ENCODE measurements at regions not wholly inside any gene's neighbourhood (a gene's known extent, or its start where the extent isn't known, plus 50 kb on each side); places are given as distances from the start of the nearest gene placed in this dataset.

DNA sequence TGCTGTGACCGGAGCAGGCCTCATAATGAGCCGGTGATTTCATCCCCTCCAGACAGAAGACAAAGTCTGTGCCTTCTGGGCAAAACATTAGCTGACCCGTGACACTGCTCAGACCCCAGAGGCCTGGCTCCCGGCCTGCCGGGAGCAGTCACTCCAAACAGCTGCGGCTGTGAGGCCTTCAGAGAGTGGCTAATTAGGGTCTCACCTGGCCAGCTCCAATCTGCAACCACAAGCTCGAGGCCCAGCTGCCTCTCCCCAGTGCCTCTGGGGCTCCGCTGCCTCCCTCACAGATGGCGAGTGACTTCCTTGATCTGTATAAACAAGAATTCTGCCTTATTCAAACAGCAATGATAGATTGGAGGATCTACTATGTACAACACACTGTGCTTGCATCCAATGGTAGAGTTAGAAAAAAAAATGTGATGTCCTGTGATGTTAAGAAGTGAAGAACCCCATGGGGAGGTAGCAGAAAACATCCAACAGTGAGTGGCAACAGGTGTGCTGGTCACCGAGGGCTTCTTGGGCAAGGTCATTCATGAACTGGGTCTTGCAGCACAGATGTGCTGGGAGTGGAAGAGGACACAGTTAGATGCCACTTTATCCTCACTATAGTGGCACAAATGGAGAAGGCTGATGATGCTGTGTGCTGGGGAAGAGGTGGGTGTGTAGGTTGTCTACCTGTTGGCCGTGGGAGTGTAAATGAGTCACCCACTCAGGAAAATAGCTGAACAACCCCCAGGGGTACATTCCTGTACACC, 98.2 kb upstream of the ASAP2 start:
- in situ Hi-C loops (cut with HindIII; ENCODE audit: low sequenced_read_pairs): loop anchor here (25.0 kb wide), 1 partner anchor 221 kb away; no protein-coding TSS in a partner anchor

DNA sequence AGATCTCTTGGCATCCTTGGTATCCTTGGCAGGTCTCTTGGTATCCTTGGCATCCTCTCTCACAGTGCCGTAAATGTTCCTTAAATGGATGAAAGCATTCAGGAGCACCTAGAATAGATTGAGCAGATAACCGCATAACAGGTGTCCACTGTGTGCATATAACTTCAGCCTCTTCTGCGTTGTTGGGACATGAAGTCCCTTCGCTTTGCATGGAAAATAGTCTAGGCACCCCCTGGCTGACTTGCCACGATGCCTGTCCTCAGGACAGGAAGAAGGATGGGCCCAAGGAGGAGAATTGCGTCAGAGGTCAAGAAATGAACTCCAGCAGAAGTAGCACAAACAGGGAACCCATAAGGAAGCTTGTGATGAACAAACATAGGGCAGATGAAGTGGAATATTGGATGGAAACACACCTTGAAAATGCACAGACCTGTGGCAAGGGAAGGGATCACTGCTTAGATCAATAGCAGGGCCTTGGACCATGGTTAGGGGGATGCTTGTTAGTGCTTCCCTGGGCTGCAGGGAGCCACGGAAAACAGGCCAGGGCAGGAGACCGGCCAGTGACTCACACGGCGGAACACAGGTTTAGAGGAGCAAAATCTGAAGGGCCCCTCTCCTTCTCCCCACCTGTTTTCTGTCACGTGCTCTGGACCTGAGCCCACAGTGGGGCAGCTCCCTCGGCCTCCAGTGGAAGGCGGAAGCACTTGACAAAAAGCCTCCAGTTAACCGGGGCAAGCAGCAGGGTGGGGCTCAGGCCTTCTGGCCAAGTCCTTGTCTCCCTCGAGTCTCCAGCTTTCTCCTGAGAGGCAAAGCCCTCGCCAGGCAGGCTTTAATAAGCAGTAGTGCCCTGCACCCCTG, 99.2 kb upstream of the ASAP2 start:
- in situ Hi-C loops (cut with HindIII; ENCODE audit: low sequenced_read_pairs): loop anchor here (25.0 kb wide), 1 partner anchor 220 kb away; no protein-coding TSS in a partner anchor

DNA sequence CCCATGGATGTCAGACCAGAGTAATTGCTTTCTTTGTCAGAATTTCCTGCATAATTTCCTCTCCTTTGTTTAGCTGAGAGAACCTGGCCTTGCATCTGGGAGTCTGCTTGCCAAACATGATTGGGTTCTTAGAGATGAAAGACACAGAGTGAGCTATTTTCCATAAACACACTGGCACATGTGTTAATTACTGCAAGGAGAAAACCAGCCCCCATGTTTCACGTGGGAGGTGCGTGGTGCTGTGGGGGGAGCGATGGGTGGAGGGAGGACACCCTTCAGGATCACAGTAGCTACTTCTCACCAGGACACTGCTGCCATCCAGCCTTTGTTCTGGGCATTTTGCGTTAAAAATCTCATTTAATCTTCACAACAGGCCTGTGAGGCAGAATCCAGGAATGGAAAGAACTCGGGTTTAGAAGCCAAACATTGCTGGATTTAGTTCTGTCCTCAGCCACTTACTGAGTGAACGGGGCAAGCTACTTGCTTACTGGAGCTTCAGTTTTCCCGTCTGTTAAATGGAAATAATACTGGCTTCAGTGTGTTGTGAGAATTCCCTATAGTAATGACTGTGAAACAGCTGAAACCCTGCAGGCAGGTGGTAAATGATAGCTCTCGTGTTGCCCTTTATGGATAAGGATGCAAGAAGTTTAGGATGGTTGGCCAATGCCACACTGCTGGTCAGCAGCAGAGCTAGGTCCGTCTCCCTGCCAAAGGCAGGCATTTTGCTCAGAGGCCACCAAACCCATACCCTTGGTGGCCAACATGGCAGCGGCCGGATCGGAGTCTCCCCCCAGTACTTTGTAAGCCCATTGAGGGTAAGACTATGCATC, 100.1 kb upstream of the ASAP2 start:
- in situ Hi-C loops (cut with HindIII; ENCODE audit: low sequenced_read_pairs): loop anchor here (25.0 kb wide), 1 partner anchor 219 kb away; no protein-coding TSS in a partner anchor

DNA sequence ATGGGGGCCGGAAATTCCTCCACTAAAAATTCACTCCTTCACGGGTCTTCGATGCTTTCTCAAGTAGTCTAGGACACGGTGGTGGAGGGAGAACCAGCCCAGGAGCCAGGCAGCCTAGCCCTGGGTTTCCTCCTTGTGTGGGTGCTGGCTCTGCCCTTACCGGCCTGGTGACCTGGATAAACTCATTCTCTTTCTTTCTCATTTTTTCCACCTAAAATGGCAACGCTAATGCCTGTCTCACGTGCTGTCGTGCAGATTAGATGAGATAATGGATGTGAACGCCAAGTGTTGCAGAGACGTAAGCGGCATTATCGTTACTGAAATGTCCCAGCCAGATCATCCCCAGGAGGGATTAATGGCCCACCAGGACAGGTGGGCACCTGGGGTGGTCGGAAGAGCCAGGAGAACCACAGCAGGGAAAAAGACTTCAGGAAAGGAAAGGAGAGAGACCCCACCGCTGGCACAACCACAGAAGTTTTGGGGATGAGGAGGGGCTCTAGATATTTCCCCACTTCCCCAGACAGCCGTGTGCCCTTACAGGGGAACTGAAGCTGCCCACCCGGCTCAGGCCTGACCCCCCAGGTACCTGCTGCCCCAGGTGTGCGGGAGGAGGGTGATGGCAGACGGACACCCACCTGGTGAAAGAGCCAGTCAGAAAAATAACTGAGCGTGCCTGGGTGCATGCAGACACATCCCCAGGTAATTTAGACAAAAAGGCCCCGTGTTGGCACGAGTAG, 100.8 kb upstream of the ASAP2 start:
- in situ Hi-C loops (cut with HindIII; ENCODE audit: low sequenced_read_pairs): loop anchor here (25.0 kb wide), 1 partner anchor 218 kb away; no protein-coding TSS in a partner anchor

DNA sequence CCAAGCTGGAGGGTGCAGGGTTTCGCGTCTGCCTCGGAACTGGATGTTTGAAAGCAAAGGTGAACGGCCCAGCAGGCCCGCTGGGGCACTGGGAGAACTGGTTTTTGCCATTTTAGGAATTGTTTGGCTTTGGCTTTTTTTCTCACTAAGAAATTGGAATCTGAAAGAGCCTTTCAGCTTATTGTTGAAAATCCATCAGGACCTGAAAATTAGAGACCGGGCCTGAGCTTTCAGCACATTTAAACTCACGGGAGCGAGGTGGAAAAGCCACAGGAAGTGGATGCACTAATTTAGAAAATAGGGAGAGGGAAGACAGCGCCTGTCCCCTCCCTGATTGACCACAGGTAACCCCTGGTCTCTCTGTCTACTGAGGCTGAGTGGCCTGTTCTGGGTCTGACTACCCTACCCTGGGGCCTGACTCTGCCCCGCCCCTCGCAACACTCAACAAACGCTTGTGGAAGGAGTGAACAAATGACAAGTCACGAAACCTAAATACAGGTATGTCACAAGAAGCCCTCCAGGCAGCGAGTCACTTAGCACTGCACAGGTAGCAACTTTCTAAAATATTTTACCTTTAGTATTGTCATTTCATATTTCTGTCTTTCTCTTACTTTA, 100.3 kb upstream of the MBOAT2 start:
- in situ Hi-C loops (cut with HindIII; ENCODE audit: low sequenced_read_pairs): loop anchor here (25.0 kb wide), 1 partner anchor 216 kb away; no protein-coding TSS in a partner anchor

DNA sequence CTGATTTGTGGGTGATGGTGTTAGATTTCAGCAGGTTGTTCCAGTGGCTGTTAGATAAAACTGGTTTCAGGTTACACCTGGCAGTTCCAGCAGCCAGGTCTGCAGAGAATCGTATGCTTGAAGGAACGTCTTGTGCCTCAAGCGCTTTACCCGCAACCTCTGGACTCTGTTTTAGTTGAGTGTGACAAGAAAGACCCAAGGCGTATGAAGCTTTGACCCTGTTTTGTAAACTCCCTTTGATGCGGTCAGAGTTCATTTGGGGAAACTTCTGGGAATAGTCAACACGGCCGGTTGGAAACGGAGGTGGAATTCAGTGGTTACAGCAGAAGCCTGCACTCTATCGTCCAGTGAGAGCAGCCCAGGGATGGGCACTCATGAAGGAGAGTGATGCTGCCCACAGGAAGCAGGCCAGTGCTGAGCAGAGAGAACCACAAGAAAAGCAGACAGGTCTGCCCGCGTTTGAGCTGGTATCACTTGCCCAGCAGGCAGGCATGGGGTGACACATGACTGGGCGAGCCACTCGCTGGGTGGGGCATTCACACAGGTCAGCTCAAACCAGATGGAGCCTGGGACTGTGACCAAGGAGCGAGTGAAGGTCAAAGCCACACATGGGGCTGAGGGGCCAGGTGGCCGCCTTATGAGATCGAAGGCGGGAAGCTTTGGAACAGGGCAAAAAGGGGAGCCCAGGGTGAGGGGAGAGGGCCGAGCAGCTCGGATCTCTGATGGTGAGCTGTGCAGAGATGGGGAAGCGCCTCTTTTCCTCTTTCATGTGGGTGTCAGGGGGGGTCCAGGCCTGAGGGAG, 99.6 kb upstream of the MBOAT2 start:
- in situ Hi-C loops (cut with HindIII; ENCODE audit: low sequenced_read_pairs): loop anchor here (25.0 kb wide), 1 partner anchor 216 kb away; no protein-coding TSS in a partner anchor

DNA sequence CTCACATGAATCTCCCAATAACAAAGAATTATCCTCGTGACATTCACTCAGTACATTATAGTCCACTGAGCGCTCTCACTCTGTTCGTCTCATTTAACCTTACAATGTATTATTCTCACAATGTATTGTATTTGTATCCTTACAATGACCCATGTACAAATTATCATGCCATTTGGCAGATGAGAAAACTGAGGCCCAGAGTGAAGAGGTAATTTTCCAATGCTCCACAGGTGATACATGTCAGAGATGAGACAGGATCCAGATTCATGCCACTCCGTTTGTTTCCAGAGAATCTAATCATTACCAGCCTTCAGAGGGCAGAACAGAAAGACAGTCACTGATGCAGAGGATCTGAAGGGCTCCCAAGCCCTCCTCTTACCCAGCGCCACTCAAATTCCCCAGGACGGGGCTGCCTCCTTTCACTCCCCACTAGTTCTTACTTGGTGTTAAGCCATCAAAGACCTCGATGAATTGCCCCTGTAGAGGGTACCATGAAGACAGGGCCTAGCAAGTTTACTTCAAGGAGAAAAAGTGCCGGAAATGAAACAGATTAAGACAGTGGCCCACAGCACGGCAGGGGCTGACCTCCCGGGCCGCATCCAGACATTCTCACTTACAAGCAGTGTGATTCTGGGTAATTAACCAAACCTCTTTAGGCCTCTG, 98.4 kb upstream of the MBOAT2 start:
- in situ Hi-C loops (cut with HindIII; ENCODE audit: low sequenced_read_pairs): loop anchor here (25.0 kb wide), 1 partner anchor 215 kb away; no protein-coding TSS in a partner anchor

DNA sequence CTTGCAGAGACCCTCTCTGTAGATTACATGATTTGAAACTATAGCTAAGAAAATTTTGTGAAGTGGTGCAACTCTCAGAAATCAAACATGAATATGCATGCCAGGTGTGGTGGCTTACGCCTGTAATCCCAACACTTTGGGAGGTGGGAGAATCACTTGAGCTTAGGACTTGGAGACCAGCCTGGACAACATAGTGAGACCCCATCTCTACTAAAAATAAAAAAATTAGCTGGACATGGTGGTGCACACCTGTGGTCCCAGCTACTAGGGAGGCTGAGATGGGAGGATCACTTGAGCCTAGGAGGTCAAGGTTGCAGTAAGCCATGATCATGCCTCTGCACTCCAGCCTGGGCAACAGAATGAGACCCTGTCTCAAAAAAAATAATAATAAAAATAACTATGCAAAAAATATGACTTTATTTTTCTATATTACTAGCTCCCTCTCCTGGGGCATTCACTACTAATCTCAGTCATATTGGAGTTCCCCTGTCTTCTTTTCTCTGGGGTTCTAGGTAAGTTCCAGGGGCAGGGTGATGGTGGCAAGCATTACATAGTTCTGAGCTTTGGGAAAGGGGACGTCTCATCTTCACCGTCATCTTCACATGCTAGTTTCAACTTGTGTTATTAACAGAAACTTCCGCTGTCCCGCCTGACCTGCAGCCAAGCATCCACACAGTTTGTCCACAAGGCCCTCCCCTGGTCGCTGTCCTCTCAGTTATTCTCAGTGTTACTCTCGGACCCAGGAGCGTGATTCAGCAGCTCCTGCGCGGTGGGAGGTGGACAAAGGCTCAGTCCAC, 96.8 kb upstream of the MBOAT2 start:
- in situ Hi-C loops (cut with HindIII; ENCODE audit: low sequenced_read_pairs): loop anchor here (25.0 kb wide), 1 partner anchor 213 kb away; no protein-coding TSS in a partner anchor

DNA sequence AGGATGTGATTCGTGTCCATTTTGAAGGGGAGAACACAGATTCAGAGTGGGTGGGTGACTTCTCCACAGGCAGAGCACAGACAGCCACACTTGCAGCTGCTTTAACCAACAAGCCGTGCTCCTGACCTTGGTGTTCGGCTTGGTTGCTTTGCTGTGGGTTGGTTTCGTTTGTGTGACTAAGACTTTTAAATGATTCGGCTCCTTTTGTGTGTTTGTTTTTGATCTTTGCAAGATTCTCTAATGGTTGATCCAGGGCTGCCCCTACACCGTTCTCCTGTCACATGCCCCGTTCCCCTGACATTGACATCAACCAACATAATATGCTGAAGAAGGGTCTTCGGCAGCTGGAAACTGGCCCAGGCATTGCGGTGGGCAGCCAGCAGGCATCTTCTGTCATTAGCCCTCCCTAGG, 95.9 kb upstream of the MBOAT2 start:
- in situ Hi-C loops (cut with HindIII; ENCODE audit: low sequenced_read_pairs): no loop called here

DNA sequence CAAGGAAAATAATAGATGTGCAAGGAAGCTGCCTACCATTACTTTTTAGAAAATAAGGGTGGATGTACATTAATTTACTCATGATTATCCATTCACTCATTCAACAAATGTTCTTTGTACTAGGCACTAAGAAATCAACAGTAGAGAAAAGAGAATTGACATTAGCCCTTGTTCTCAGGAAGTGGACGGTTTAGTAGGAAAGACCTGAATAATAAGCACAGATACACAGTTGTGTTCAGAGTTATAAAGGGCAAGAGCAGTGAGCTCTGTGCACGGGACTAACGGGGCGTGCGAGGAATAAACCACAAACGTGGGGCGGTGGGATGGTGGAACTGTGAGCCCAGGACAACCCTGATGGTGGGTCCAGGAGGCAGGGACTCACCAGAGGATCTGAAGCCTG, 94.4 kb upstream of the MBOAT2 start:
- in situ Hi-C loops (cut with HindIII; ENCODE audit: low sequenced_read_pairs): no loop called here

DNA sequence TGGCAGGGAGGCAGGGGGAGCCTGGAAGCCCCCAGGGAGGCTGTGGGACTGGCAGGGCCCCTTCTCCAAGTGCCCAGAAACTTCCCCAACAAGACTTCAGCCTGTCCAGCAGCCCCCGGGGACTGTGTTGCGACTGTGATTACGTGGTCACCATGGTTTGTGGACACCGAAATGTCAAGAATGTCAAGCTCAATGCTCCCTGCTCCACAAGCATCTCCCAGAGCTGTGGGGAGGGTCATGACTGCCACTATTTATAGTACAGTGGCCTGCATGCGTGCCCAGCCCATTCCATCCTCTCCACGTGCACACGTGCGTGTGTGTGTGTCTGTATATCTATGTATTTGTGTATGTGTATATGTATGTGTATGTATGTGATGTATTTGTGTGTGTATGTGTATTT, 93.8 kb upstream of the MBOAT2 start:
- in situ Hi-C loops (cut with HindIII; ENCODE audit: low sequenced_read_pairs): no loop called here

DNA sequence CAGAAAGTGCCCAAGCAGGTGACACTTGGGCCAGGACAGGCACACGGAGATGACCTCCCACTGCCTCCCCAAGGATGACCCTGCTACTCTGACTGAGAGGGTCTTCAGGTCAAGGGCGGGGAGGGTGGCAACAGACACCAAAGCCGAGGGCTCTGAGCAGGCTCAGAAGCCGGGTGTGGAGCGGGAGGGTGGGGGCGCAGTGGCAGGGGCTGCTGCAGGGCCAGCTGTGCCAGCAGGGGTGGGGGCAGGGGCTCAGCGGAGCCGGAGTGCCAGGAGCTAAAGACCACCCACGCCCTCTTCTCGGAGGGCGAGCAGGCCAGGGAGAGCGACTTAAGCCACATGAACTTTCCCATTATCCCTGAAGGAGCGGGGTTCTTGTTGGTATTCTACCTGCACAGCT, 93.3 kb upstream of the MBOAT2 start:
- in situ Hi-C loops (cut with HindIII; ENCODE audit: low sequenced_read_pairs): no loop called here

DNA sequence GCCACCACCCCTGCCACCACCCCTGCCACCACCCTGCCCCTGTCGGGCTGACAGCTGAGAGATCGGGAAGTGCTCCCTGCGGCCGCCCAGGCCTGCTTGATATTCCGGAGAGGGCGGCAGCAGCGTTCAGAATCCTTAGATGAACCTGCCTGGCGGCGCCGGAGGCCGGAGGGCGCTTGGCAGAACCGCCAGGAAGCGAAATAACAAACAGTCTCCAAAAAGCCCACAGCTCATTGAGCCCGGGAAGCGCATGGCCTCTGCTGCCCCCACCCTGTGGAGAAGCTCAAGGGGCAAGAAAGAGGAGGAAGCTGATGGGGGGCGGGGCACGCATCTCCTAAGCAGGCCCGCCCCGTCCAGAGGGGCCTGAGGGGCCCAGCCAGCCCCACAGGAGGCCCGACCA, 92.2 kb upstream of the MBOAT2 start:
- in situ Hi-C loops (cut with HindIII; ENCODE audit: low sequenced_read_pairs): no loop called here

DNA sequence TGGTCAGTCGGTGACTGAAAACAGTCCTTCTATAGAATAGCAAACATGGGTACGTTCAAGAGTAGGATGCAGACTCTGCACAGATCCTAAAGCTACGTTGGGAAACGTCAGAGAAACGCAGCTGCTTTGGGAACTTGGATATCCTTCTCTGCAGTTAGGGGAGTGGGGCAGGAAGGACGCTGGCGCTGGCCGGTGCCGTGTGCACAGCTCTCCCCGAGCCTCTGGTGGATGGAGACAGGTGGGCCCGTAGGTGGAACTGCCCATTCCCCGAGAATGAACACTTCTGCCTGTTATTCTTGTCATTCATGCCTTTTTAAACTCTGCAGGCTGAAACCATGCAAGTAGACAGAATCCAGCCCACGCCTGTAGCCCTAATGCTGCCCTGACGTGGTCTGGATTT, 91.7 kb upstream of the MBOAT2 start:
- in situ Hi-C loops (cut with HindIII; ENCODE audit: low sequenced_read_pairs): no loop called here

DNA sequence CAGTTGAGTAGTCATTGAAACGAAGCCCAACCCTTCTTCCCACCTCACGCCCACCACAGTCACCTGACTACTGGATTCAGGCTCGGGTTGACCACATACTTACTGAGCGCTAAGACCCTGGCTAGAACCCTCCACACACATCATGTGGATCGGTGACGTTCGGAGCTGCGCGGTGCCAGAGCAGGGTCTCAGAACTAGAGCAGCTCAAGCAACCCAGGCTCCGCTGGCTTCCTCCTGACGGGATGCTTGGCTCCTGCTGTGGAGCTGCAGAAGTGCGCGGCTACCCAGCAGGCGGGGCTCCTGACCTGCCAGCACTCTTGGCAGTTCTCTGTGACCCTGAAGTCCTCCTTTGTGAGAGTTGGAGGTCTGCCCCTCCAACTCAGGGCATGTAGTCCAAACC, 90.6 kb upstream of the MBOAT2 start:
- in situ Hi-C loops (cut with HindIII; ENCODE audit: low sequenced_read_pairs): no loop called here

DNA sequence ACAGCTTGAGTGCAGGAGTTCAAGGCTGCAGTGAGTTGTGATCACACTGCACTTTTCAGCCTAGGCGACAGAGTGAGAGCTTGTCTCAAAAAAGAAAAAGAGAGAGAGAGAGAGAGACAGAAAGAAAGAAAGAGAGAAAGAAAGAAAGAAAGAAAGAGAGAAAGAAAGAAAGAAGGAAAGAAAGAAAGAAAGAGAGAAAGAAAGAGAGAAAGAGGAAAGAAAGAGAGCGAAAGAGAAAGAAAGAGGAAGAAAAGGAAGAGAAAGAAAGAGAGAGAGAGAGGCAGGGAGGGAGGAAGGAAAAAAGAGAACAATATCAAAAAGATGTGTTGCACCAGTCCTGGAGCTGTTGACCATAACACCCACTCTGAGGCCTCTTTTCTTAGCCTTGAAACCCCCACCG, 89.8 kb upstream of the MBOAT2 start:
- in situ Hi-C loops (cut with HindIII; ENCODE audit: low sequenced_read_pairs): no loop called here
